Forelimb muscle (tissue), 1 donor: ENCODE measurements at regions not wholly inside any gene's neighbourhood (a gene's known extent, or its start where the extent isn't known, plus 50 kb on each side); places are given as distances from the start of the nearest gene placed in this dataset.

Experiments used
- DNase-seq: peaks from one replicate; pipeline ENCODE4 v3.0.0-alpha.2; 2013; ENCODE audit warnings: low read depth

DNA sequence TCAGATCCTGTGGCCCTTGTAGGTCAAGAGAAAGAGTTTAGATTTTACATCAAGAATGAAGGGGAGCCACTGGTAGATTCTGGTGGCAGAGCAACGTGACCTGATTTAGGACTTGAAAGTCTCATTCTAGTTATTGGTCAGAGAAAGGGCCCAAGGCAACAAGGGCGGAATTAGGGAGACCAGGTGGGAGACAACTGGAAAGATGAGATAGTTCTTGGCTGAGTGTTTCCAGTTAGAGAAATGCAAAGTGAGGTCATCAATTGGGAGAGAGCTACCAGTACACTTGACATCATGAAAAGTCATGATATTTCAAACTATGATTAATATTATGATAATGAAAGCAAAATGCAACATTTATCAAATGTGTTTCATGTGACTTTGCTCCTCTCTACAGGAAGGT lies 147.2 kb upstream of the FAM20A start:
- DNase-seq = no peak

DNA sequence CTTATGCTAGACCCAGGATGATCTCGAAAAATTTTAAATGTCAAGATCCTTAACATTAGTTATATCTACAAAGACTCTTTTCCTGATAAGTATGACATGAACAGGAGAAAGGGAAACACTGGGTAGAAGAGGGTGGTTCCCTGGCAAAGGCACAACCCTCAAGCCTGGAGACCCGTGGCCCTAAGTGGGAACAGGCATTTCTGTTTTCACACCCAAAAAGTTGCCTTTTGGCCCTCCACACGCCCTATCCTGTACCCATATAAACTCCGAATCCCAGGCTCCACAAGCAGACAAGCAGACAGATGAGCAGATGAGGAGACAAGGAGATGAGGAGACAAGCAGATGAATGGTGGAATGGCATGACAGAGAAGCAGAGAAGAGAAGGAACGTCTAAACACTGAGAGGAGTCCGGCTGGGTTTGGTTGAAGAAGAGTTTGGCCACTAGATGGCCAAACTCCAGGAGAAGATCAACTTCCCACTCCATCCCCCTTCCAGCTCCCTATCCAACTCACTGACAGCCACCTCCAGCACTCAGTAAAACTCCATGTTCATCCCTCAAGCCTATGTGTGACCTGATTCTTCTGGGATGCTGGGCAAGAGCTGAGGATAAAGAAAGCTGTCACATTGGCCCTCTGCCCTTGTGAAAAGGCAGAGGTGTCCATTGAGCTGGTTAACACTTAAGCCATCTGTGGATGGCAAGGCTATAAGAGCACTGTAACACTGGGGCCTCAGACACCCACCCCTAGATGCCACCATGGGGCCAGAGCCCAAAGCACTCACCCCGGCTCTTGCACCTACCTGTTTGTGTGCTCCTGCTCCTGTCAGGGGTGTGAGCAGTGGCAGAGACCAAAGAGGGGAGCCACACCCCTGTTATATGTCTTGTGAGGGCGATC lies 139.6 kb upstream of the FAM20A start:
- DNase-seq = no peak

- DNase-seq = no peak
Measured at GRCh38 chr17:68737761-68738443, 136.7 kb upstream of the FAM20A start.

GRCh38 chr17:68734931-68735330 lies 133.8 kb upstream of the FAM20A start:
- DNase-seq = no peak

DNA sequence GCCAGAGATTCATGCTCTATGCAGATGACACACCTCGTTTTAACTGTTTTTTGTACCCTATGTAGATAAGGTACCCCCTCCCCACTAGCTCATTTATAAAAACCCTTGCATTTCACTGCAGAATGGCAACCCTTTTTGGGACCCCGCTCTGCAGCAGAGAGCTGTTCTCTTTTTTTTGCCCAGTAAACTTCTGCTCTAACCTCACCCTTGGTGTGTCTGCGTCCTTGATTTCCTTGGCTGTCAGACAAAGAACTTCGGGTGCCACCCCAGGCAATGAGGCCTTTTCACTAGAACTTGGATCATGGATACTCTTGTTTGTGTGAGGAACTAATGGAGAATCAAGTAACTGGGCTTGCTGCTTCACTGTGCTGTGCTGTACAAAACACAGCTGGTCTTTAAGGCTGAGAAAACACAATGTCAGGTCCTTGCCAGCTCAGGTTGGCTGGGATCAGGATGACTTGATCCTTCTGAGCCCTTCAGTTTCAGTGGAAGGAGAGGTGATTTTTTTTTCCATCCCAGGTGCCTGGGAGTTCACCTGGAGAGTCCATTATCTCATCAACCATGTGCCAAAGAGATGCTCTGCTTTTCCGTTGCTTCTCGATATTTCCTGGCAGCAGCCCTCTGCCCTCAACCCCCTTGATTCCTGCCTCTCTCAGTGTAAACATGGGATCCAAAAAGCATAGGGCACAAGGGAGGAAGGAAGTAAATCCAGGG lies 133.2 kb upstream of the FAM20A start:
- DNase-seq = no peak

DNA sequence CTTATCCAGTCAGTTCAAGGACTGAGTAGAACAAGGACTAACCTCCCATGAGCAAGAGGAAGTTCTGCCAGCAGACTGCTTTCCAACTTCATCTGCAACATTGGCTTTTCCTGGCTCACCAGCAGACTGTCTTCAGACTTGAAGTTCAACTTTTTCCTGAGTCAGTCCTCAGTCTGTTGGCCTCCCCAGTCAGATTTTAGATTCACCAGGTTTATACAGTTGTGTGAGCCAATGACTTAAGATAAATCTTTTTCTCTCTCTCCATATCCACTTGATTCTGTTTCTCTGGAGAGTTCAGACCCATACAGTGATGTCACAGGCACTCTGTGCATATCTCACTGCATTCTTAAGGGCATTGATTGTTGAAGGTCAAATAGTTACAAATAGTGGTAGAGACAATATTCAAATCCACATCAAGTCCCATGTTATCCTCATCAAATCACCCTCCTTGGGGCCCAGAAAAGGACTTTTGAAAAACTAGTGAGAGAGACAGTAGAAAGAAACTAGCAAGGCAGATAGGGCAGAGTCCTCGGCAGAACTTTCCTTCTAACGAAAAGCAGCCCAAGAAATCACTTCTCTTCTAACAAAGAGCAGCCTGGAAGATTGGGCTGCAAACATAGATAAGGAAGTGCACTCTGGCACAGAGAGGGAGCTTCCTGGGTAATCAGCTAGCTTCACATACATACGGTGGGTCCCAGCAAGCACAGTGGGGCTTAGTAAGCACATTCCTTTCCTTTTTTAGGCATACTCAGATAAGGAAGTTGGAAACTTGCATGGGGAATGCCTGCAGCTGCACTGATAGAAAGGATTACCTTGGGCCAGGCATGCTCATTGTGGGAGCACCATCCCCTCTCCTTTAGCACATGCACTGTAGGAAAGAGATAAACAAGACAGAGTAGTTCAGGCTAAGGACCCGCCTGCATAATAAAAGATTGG lies 132.3 kb upstream of the FAM20A start:
- DNase-seq = no peak

DNA sequence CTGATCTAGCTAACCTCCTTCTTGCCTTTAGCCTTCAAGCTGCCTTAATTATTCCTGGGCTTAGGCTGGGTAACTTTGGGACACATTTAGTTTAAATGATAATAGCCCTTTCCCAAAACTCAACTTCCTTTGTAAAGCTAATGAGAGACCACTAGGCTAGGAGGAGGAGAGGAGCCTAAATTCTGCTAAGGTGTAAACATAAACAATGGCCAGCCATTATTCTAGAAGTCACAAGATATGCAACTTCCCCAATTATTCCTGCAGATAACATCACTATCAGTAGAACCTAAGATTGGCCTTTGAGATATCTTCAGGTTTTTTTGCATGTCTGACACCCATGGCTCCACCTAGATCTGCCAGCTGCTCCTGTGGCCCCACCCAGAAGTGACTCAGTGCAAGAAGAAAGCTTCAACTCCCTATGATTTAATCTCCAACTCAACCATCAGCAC lies 131.2 kb upstream of the FAM20A start:
- no peak for DNase-seq

DNA sequence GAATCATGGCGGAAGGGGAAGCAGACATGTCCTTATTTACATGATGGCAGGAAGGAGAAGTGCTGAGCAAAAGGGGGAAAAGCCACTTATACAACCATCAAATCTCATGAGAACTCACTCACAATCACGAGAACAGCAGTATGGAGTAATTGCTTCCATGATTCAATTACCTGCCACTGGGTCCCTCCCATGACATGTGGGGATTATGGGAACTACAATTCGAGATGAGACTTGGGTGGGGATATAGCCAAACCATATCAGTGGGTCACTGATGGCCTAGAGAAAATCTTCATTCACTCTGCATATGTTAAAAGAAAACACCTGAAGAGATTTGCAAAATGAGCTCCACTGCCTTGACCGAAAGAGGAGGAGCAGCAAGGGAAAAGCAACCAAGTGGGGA lies 130.3 kb upstream of the FAM20A start:
- no peak for DNase-seq

DNA sequence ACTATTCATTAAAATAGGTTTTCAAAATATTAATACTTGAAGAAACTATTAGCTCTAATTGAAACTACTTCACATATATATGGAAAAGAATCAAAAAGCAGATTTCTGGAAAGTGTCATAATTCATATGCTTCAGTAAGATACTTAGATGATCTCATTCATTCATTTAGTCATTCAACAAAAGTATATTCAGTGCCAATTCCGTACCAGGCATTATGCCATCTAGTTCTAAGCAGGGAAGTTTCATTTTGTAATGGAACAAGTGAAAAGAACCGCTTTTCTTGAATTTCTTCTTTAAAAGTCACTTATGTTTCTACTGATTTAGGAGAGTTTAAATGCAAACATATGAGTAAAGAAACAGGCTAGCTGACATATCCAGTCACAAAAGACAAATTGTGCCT lies 118.3 kb upstream of the FAM20A start:
- no peak for DNase-seq

DNA sequence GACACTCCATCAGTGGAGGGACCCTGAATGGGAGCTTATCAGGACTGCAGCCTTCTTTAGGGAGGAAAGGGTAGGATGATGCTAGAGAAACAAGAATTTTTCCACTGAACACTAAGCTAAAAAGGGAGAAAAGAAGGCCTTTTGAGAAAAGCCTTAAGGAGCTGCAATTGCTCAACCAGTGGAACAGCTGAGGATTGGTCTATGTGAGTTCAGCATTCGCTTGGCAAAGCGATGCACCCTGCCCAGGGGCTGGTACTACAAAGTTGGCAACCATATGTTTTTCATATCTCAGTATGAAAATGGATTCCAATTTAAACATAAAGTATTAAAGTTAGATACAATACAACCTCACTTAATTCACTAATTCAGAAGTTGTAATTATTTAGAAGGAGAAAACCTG lies 117.8 kb upstream of the FAM20A start:
- DNase-seq = no peak

- no peak for DNase-seq
Measured at GRCh38 chr17:68718465-68718864, 117.3 kb upstream of the FAM20A start.

DNA sequence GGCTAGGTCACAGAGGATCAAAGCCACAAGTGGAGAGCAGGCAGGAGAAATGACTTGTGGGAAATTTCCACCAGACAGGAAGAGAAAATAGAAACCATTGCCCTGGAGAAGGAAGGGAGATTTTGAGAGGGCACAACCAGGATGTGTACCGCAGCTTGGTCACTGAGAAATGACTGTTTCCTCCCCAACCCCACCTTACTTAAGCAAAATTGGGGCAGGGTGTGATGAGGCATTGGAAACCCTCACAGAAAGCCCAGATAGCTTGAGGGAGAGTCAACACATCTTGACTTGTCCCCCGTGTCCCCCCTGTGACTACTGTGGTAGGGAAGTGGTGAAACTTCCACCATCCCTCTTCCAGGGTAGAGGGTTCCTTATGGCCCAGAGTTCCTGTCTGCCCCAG lies 113.5 kb upstream of the FAM20A start:
- no peak for DNase-seq

- no peak for DNase-seq
Measured at GRCh38 chr17:68711858-68712257, 110.7 kb upstream of the FAM20A start.

GRCh38 chr17:68710976-68711375 lies 109.8 kb upstream of the FAM20A start:
- DNase-seq = no peak

GRCh38 chr17:68710035-68710780 lies 109.0 kb upstream of the FAM20A start:
- DNase-seq = no peak

- DNase-seq = no peak
Measured at GRCh38 chr17:68709461-68709860, 108.3 kb upstream of the FAM20A start.

DNA sequence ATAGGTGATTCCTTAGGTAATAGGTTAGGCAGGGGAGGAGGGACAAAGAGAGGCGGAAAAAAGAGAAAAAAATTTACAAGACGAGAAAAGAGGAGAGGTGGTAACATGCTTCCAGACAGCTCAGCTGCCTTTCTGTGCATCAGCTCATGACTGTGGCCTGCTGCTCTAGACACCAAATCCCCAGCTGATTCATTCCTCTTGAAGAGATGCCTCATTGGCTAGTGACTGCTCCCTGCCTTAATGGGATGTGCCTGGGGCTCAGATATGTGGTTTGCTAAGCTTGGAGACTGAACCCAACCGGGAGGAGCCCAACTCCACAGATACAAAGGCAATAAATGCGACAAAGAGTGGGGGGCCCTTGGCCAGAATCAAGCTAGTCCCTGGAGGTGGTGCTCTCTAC lies 105.9 kb upstream of the FAM20A start:
- DNase-seq = no peak

- no peak for DNase-seq
Measured at GRCh38 chr17:68706356-68706920, 105.3 kb upstream of the FAM20A start.

DNA sequence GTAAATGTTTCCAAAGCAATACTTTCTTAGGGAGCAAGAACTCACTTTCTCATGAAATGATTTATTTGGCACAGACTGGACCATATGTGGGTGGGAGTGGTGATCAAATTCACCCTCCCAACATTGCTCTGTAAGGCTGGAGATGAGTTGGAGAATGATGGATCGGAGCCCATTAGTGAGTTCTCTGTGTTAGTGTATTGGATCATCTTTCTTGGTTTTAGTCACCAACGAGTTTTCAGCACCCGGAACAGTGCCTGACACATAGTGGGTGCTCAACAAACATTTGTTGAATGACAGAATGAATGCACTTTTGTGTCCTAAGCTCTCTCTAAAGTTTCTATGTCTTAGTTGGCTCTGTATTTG lies 104.5 kb upstream of the FAM20A start:
- DNase-seq = no peak
